Effector memory CD4-positive, alpha-beta T cell (primary cell): ENCODE measurements at regions not wholly inside any gene's neighbourhood (a gene's known extent, or its start where the extent isn't known, plus 50 kb on each side); places are given as distances from the start of the nearest gene placed in this dataset.
"Not testable (repeated sequence)": the region's sequence is repeated elsewhere in the genome, so short reads cannot be mapped to it uniquely, and the experiment has no call there.

Experiments
- DNase-seq, 3 donors: peaks; one replicate each; pipeline ENCODE4 v3.0.0-alpha.2; 2020
- H3K27ac ChIP-seq: 2 replicates; pipeline ENCODE4 v1.7.0; 2013; ENCODE audit warnings: mild to moderate bottlenecking, low read length, moderate library complexity; ENCODE audit not compliant: insufficient read depth, poor library complexity, severe bottlenecking
- H3K27me3 ChIP-seq: replicated peaks from 2 replicates; pipeline ENCODE4 v1.7.0; 2013; ENCODE audit warnings: mild to moderate bottlenecking, low read length; ENCODE audit not compliant: insufficient read depth, control insufficient read depth, poor library complexity, severe bottlenecking
- H3K36me3 ChIP-seq: 2 replicates; pipeline ENCODE4 v1.7.0; 2013; ENCODE audit warnings: mild to moderate bottlenecking, low read length, moderate library complexity; ENCODE audit not compliant: control insufficient read depth, insufficient read depth
- H3K4me1 ChIP-seq: 2 replicates; pipeline ENCODE4 v1.7.0; 2013; ENCODE audit warnings: low read length, mild to moderate bottlenecking; ENCODE audit not compliant: control insufficient read depth, insufficient read depth, poor library complexity, severe bottlenecking
- H3K4me3 ChIP-seq: 2 replicates; pipeline ENCODE4 v1.7.0; 2013; ENCODE audit warnings: low read length, low read depth, mild to moderate bottlenecking; ENCODE audit not compliant: insufficient read depth, poor library complexity, severe bottlenecking
- H3K9me3 ChIP-seq: 2 replicates; pipeline ENCODE4 v1.7.0; 2013; ENCODE audit warnings: mild to moderate bottlenecking, low read length, moderate library complexity; ENCODE audit not compliant: control insufficient read depth

GRCh38 chr4:66931981-66932380 lies 613.3 kb downstream of the CENPC start:
- not testable (repeated sequence) for H3K27me3 ChIP-seq, H3K27ac ChIP-seq, DNase-seq, H3K36me3 ChIP-seq, H3K4me3 ChIP-seq, H3K4me1 ChIP-seq, H3K9me3 ChIP-seq

DNA sequence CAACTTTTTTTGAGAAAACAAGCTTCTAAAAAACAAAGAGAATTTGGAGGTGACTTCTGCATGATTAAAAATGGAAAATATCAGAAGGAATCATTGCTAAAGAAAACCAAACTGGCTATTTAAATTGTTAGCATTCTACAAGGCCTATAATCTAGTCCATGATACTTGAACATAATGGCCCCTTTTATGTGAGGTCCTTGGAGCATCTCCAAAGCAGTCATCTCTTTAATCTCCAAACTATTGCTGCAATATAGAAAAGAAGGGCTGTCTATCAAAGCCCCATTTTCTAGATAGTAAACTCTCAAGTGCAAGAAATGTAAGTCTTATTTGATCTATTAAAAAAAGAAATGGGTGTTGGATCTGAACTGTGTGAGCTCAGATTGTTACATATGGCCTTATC lies 615.1 kb downstream of the CENPC start:
- H3K27ac ChIP-seq, result no peak overlapping the region
- no peaks in the 10 kb centered on the region for H3K9me3 ChIP-seq
- no peaks in the 10 kb centered on the region for H3K27me3 ChIP-seq
- no peak overlapping the region for H3K4me3 ChIP-seq
- H3K36me3 ChIP-seq, result no peaks in the 10 kb centered on the region
- no peaks in the 10 kb centered on the region for H3K4me1 ChIP-seq
- no peak for DNase-seq

GRCh38 chr4:66929748-66930147 lies 615.6 kb downstream of the CENPC start:
- H3K27me3 ChIP-seq, result no peaks in the 10 kb centered on the region
- no peaks in the 10 kb centered on the region for H3K9me3 ChIP-seq
- no peak overlapping the region for H3K27ac ChIP-seq
- no peaks in the 10 kb centered on the region for H3K4me1 ChIP-seq
- H3K36me3 ChIP-seq, result no peaks in the 10 kb centered on the region
- no peak overlapping the region for H3K4me3 ChIP-seq
- DNase-seq, result no peak

DNA sequence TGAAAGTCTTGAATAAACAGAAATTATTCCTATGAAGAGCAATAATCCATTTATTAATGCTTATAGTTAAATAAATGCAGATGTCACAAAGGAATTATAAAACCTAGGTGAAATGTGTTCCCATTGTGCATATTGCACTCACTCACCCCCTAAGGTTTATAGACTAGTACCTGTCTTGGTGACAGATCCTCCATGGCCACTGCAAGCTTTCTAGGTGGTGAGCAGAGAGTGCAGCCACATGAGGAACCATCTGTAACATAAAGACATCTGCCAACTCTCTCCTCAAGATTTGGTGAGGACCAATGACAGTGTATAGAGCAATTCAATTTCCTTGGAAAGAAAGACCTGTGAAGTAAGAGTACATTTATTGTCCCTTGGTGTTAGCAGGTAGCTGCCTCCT lies 616.4 kb downstream of the CENPC start:
- not testable (repeated sequence) for H3K27ac ChIP-seq, H3K4me1 ChIP-seq, H3K4me3 ChIP-seq, H3K9me3 ChIP-seq, DNase-seq, H3K36me3 ChIP-seq, H3K27me3 ChIP-seq

- Histone ChIP-seq H3K36me3 (no peaks in the 10 kb centered on the region), H3K9me3 (no peaks in the 10 kb centered on the region), H3K27me3 (no peaks in the 10 kb centered on the region), H3K27ac (no peak overlapping the region), H3K4me1 (no peaks in the 10 kb centered on the region), H3K4me3 (no peak overlapping the region)
- DNase-seq, result no peak
These were observed 617.4 kb downstream of the CENPC start for GRCh38 chr4:66927937-66928336.

- H3K9me3 ChIP-seq, result no peaks in the 10 kb centered on the region
- no peaks in the 10 kb centered on the region for H3K27me3 ChIP-seq
These were observed 618.6 kb downstream of the CENPC start for GRCh38 chr4:66926687-66927086.

GRCh38 chr4:66923081-66923865 lies 622.0 kb downstream of the CENPC start:
- Histone ChIP-seq H3K4me3 (no peak overlapping the region), H3K27ac (no peak overlapping the region), H3K27me3 (no peaks in the 10 kb centered on the region), H3K4me1 (no peaks in the 10 kb centered on the region), H3K9me3 (no peaks in the 10 kb centered on the region), H3K36me3 (no peaks in the 10 kb centered on the region)
- no peak for DNase-seq

More at GRCh38 chr4:66926687-66927086, 618.6 kb downstream of the CENPC start:
- Histone ChIP-seq H3K27ac (no peak overlapping the region), H3K4me1 (no peaks in the 10 kb centered on the region), H3K36me3 (no peaks in the 10 kb centered on the region), H3K4me3 (no peak overlapping the region)
- DNase-seq, result no peak

DNA sequence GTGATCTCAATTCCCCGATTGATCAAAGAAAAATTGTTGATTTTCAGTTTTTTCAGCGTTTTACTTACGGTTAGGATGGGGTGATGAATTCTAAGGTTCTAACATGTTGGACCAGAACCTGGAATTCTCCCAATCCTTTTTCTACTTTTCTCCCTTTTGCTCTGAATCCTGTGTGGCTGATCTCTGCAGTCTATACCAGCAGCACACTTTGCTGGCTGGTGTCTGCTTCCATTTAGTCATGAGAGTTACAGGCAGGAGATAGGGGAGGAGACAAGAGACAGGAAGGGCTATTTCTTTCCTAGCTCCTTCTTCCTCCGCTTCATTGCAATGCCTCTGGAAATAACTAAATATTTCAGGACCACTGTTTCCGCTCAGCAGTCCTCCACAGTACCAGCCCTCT lies 623.9 kb downstream of the CENPC start:
- Histone ChIP-seq H3K27ac (no peak overlapping the region), H3K36me3 (no peaks in the 10 kb centered on the region), H3K4me3 (no peak overlapping the region), H3K9me3 (no peaks in the 10 kb centered on the region), H3K4me1 (no peaks in the 10 kb centered on the region), H3K27me3 (no peaks in the 10 kb centered on the region)
- DNase-seq, result no peak

GRCh38 chr4:66920514-66920913 lies 624.8 kb downstream of the CENPC start:
- Histone ChIP-seq H3K27ac (no peak overlapping the region), H3K4me1 (no peaks in the 10 kb centered on the region), H3K4me3 (no peak overlapping the region), H3K36me3 (no peaks in the 10 kb centered on the region), H3K27me3 (no peaks in the 10 kb centered on the region), H3K9me3 (no peaks in the 10 kb centered on the region)
- DNase-seq, result no peak

DNA sequence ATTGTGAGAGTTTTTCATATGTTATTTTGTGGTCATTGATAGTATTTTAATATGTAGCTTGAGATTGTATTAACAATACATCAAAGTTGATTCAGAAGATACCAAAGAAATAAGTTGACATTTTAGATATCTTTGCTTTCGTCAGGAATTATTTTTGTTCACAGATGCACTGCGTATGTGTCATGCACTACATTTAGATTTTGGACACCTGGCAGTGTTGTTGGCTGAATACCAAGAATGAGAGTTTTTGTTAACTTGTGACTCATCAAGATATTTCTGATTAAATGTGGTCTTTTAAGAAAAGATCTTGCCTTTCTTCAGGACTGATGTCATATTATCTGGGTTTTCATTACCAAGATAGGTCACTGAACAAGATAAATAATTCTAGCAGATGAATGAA lies 633.4 kb downstream of the CENPC start:
- Histone ChIP-seq H3K27me3 (no peaks in the 10 kb centered on the region), H3K36me3 (no peaks in the 10 kb centered on the region), H3K27ac (no peak overlapping the region), H3K9me3 (no peaks in the 10 kb centered on the region), H3K4me3 (no peak overlapping the region), H3K4me1 (no peaks in the 10 kb centered on the region)
- DNase-seq, result no peak
